ES-I3 (cell line): ENCODE measurements at regions not wholly inside any gene's neighbourhood (a gene's known extent, or its start where the extent isn't known, plus 50 kb on each side); places are given as distances from the start of the nearest gene placed in this dataset.

Experiments used
- H3K36me3 ChIP-seq: 2 replicates; pipeline ENCODE4 v1.6.1; 2013; ENCODE audit warnings: mild to moderate bottlenecking, low read length, control low read depth, moderate library complexity; ENCODE audit not compliant: insufficient read depth
- H3K4me1 ChIP-seq: 2 replicates; pipeline ENCODE4 v1.6.1; 2013; ENCODE audit warnings: mild to moderate bottlenecking, control low read depth, low read length; ENCODE audit not compliant: insufficient read depth
- H3K9ac ChIP-seq: 2 replicates; pipeline ENCODE4 v1.6.1; 2013; ENCODE audit warnings: low read depth, mild to moderate bottlenecking, low read length, moderate library complexity
- H3K9me3 ChIP-seq: 2 replicates; pipeline ENCODE4 v1.6.1; 2013; ENCODE audit warnings: mild to moderate bottlenecking, low read length, moderate library complexity; ENCODE audit not compliant: control insufficient read depth, insufficient read depth

DNA sequence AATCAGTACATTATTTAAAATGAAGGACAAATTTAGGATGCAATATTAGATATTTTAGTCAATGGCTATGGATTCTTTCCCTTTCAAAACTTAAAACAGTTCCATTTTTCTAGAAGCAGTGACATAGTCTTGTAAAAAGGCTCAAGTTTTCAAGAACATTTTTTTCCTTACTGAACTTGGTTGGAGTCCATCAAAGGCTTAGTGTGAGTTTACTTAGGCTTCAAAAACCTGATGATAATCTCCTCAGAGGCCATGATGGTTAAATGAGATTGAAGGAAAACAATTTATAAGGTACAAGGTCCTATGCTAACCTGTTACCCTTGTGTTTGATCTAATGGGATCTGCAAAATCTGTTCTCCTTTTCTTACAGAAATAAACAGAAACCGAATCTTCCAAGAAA lies 531.8 kb downstream of the UTRN start:
- Histone ChIP-seq H3K9ac (no peak overlapping the region), H3K4me1 (no peaks in the 10 kb centered on the region), H3K36me3 (no peaks in the 10 kb centered on the region; the same call in 1 of the 2 replicates), H3K9me3 (no peaks in the 10 kb centered on the region)

DNA sequence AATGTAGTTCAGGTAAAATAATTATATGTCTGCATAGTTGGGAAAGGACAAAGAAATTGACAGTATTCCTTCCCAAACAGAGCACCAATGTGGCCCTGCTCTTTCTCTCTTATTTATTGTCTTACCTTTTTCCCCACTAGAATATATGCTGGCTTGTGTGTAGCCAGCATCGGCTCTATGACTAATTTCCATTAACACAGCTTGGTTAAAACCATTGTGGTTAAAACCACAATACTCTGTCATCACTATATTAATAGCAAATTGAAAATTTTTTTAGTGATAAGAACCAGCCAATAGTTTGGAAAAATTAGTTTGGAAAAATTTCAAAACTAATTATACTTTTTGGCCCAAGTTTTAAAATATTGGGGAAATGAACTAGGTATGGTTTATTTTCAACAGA lies 535.1 kb downstream of the UTRN start:
- Histone ChIP-seq H3K36me3 (no peaks in the 10 kb centered on the region), H3K9ac (no peak overlapping the region)

DNA sequence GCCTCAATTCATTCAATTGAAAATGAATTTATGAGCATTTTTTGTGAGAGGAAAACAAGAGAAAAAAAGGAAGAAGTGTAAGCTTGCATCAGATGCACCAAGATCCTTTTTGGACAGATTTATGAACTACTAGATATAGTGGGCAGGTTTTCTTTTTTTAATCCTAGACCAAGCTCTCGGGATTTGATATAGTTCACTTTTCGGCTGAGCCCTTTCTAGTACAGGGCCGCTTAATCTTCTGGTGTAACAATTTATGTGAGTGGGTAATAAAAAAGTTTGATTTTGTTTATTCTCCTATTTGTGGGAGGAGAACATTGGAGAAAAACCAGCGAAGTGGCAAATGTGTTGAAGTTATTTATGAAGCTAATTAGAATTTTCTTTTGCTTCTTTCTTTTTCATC lies 538.0 kb downstream of the UTRN start:
- Histone ChIP-seq H3K9ac (no peak overlapping the region), H3K36me3 (no peaks in the 10 kb centered on the region), H3K4me1 (no peaks in the 10 kb centered on the region), H3K9me3 (no peaks in the 10 kb centered on the region)

More for the DNA sequence above, 535.1 kb downstream of the UTRN start:
- Histone ChIP-seq H3K9me3 (no peaks in the 10 kb centered on the region), H3K4me1 (no peaks in the 10 kb centered on the region)

- H3K36me3 ChIP-seq = no peaks in the 10 kb centered on the region; the same call in 1 of the 2 replicates
- H3K9me3 ChIP-seq = no peaks in the 10 kb centered on the region
- H3K9ac ChIP-seq = no peak overlapping the region
- H3K4me1 ChIP-seq = no peaks in the 10 kb centered on the region
These were observed 538.9 kb downstream of the UTRN start for GRCh38 chr6:144824018-144824417.

DNA sequence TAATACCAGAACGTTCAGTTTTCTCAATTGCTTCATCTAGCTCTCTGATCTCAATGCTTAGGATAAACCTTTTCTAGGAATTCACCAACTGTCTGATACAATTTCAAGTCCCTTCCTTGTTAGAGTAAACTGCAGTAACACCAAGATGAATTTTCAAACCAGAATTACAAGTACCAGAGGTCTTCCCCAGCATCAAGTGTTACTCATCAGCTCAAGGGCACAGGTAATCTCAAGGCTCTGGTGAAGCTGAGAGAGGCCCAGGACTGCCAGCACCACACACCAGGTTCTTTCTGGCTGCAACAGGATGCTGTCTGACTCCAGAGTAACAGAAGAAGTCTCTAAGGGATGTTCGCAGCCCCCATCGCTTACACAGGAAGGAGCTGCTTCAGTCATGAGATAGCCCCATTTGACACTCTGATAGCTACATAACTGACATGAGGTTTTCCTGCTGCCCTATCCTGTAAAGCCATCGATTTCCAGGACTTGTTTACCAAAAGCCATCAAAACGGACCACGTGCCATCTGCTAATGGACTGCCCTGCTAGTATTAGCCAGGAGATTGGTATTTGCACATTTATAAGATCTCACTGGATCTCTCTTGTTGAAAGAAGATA lies 549.4 kb downstream of the UTRN start:
- Histone ChIP-seq H3K4me1 (no peaks in the 10 kb centered on the region), H3K9me3 (no peaks in the 10 kb centered on the region), H3K36me3 (no peaks in the 10 kb centered on the region; the same call in 1 of the 2 replicates), H3K9ac (no peak overlapping the region)

- Histone ChIP-seq H3K36me3 (no peaks in the 10 kb centered on the region; the same call in 1 of the 2 replicates), H3K9me3 (no peaks in the 10 kb centered on the region), H3K9ac (no peak overlapping the region), H3K4me1 (no peaks in the 10 kb centered on the region)
These were observed 550.3 kb downstream of the UTRN start for GRCh38 chr6:144835322-144835973.

GRCh38 chr6:144840619-144841018 lies 555.5 kb downstream of the UTRN start:
- Histone ChIP-seq H3K9ac (no peak overlapping the region), H3K36me3 (no peaks in the 10 kb centered on the region; the same call in 1 of the 2 replicates), H3K9me3 (no peaks in the 10 kb centered on the region), H3K4me1 (no peaks in the 10 kb centered on the region)

- Histone ChIP-seq H3K9ac (no peak overlapping the region), H3K4me1 (peaks cover 17% of the 10 kb centered on the region; the same call in 1 of the 2 replicates), H3K36me3 (no peaks in the 10 kb centered on the region; the same call in 1 of the 2 replicates), H3K9me3 (no peaks in the 10 kb centered on the region)
These were observed 558.6 kb downstream of the UTRN start for GRCh38 chr6:144843701-144844100.

DNA sequence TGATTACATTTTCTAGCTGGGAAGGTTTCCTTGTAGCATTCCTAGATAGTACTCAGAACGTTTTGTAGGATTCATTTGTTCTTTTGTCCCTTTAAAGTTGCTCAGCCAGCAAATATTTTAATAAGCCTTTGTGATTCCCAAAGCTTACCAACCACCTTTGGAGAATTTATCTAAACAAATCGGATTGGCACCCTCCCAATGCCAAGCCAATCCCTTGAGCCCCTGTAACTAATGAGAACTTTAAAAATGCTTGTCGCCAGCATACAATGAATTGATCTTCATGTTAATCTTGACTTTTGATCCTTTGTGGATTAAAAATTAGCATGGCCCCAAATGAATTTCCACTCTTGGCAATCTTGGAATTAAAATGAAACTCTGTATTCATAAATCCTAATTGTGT lies 559.5 kb downstream of the UTRN start:
- Histone ChIP-seq H3K9me3 (no peaks in the 10 kb centered on the region), H3K4me1 (peaks cover 17% of the 10 kb centered on the region; the same call in 1 of the 2 replicates), H3K36me3 (no peaks in the 10 kb centered on the region; the same call in 1 of the 2 replicates), H3K9ac (no peak overlapping the region)

DNA sequence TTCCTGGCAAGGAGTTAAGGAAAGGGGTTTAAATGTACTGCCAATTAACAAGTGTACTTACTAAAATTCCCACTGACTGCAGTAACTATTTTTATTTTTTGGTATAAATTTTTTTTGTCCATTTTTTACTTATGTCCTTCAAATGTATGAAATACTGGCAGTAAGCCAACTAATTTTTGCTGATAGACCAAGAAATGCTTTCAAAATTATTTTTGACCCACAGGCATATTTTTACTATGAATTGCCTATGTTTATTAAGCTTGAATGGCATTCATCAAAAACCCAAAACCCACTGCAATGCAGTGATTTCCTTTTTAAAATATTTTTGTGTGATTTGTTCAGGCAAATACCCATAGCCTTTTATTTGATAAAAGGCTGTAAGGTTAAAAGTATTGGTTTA lies 560.1 kb downstream of the UTRN start:
- Histone ChIP-seq H3K9ac (no peak overlapping the region), H3K4me1 (peaks cover 17% of the 10 kb centered on the region; the same call in 1 of the 2 replicates), H3K36me3 (no peaks in the 10 kb centered on the region), H3K9me3 (no peaks in the 10 kb centered on the region)

DNA sequence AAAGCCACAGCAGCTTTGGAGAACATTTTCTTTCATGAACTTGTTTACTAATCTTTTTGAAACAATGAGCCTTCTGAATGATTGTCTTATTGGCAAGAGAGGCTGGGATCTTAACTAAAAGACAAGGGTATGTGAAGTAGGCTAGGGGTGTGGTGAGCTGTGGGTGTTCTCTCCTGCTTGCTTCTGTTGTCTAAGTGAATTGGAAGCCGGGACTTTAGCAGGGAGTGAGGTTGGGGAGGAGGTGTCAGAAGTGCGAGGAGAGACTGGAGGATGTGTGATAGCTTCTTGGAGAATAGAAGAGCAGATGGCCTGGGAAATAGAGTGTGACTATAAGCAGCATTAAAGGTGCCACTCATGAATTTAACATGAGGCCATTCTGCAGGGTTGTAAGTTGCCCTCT lies 562.8 kb downstream of the UTRN start:
- Histone ChIP-seq H3K36me3 (no peaks in the 10 kb centered on the region), H3K9me3 (no peaks in the 10 kb centered on the region), H3K9ac (no peak overlapping the region), H3K4me1 (peaks cover 17% of the 10 kb centered on the region; the same call in 1 of the 2 replicates)

- H3K9ac ChIP-seq = no peak overlapping the region
- H3K9me3 ChIP-seq = no peaks in the 10 kb centered on the region
- no peaks in the 10 kb centered on the region for H3K36me3 ChIP-seq
- H3K4me1 ChIP-seq = peaks cover 17% of the 10 kb centered on the region; the same call in 1 of the 2 replicates
These were observed 564.8 kb downstream of the UTRN start for GRCh38 chr6:144849920-144850319.

- Histone ChIP-seq H3K9ac (no peak overlapping the region), H3K36me3 (no peaks in the 10 kb centered on the region), H3K4me1 (no peaks in the 10 kb centered on the region), H3K9me3 (no peaks in the 10 kb centered on the region)
These were observed 568.5 kb downstream of the UTRN start for GRCh38 chr6:144853603-144854002.

GRCh38 chr6:144854654-144855053 lies 569.5 kb downstream of the UTRN start:
- no peaks in the 10 kb centered on the region for H3K36me3 ChIP-seq
- H3K4me1 ChIP-seq = no peaks in the 10 kb centered on the region
- 0 out of 2 replicates have a peak, but pooled peaks cover 5% of the 10 kb centered on the region for H3K9me3 ChIP-seq
- no peak overlapping the region for H3K9ac ChIP-seq

- H3K36me3 ChIP-seq = no peaks in the 10 kb centered on the region
- no peak overlapping the region for H3K9ac ChIP-seq
- H3K4me1 ChIP-seq = no peaks in the 10 kb centered on the region
- H3K9me3 ChIP-seq = 0 out of 2 replicates have a peak, but pooled peaks cover 5% of the 10 kb centered on the region
These were observed 570.2 kb downstream of the UTRN start for GRCh38 chr6:144855375-144855774.
